Panc1 (cell line): ENCODE measurements at regions not wholly inside any gene's neighbourhood (a gene's known extent, or its start where the extent isn't known, plus 50 kb on each side); places are given as distances from the start of the nearest gene placed in this dataset.

Experiments
- POLR2AphosphoS5 ChIP-seq: IDR thresholded peaks from 2 replicates; pipeline ENCODE4 v1.6.1; 2012; ENCODE audit warnings: mild to moderate bottlenecking, low read depth, low read length, moderate library complexity
- SIN3A ChIP-seq: IDR thresholded peaks from 2 replicates; pipeline ENCODE4 v1.6.1; 2012; ENCODE audit warnings: low read depth, mild to moderate bottlenecking, low read length, moderate library complexity, borderline replicate concordance; ENCODE audit not compliant: insufficient read depth
- TCF7L2 ChIP-seq: IDR thresholded peaks from 2 replicates; pipeline ENCODE4 v1.6.1; 2011; ENCODE audit warnings: mild to moderate bottlenecking, low read depth, low read length, inconsistent platforms
- TF ChIP-seq, protein P1 (sequence below): fragments of 450-650 bp; IDR thresholded peaks from 2 replicates; pipeline ENCODE4 v1.5.1; 2017; ENCODE audit warnings: mild to moderate bottlenecking
- TF ChIP-seq, protein P2 (sequence below), 2 experiments: IDR thresholded peaks; 2 replicates each; pipeline ENCODE4 v1.6.1; 2011 to 2012; ENCODE audit warnings: low read depth in 2 of 2, control low read depth in 1 of 2, low read length in 1 of 2, mild to moderate bottlenecking in 1 of 2, moderate library complexity in 1 of 2; ENCODE audit not compliant: insufficient read depth in 1 of 2

DNA sequence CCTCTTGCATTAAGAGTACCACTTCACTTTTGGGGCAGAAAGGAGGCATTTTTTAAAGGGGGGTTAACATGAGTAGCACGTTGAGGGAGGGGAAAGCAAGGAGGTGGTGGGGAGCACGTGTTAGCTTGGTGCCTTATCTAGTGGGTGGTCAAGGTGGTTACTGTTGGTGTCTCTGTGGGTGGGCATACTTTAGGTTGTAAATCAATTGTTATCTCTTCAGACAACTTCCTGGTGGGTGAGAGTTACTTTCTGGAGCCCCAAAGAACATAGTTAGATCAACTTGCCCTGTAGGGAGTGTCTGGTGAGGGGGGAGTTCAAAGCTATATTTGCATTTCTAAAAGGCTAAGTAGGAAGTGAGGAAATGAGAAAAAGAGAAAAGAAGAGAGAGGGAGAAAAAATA is 297.7 kb upstream of the CLNK start:
- TF ChIP-seq, protein P1, sequence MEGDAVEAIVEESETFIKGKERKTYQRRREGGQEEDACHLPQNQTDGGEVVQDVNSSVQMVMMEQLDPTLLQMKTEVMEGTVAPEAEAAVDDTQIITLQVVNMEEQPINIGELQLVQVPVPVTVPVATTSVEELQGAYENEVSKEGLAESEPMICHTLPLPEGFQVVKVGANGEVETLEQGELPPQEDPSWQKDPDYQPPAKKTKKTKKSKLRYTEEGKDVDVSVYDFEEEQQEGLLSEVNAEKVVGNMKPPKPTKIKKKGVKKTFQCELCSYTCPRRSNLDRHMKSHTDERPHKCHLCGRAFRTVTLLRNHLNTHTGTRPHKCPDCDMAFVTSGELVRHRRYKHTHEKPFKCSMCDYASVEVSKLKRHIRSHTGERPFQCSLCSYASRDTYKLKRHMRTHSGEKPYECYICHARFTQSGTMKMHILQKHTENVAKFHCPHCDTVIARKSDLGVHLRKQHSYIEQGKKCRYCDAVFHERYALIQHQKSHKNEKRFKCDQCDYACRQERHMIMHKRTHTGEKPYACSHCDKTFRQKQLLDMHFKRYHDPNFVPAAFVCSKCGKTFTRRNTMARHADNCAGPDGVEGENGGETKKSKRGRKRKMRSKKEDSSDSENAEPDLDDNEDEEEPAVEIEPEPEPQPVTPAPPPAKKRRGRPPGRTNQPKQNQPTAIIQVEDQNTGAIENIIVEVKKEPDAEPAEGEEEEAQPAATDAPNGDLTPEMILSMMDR, result no peak
- TF ChIP-seq POLR2AphosphoS5, result no peak
- TF ChIP-seq TCF7L2, result no peak
- TF ChIP-seq, protein P2, sequence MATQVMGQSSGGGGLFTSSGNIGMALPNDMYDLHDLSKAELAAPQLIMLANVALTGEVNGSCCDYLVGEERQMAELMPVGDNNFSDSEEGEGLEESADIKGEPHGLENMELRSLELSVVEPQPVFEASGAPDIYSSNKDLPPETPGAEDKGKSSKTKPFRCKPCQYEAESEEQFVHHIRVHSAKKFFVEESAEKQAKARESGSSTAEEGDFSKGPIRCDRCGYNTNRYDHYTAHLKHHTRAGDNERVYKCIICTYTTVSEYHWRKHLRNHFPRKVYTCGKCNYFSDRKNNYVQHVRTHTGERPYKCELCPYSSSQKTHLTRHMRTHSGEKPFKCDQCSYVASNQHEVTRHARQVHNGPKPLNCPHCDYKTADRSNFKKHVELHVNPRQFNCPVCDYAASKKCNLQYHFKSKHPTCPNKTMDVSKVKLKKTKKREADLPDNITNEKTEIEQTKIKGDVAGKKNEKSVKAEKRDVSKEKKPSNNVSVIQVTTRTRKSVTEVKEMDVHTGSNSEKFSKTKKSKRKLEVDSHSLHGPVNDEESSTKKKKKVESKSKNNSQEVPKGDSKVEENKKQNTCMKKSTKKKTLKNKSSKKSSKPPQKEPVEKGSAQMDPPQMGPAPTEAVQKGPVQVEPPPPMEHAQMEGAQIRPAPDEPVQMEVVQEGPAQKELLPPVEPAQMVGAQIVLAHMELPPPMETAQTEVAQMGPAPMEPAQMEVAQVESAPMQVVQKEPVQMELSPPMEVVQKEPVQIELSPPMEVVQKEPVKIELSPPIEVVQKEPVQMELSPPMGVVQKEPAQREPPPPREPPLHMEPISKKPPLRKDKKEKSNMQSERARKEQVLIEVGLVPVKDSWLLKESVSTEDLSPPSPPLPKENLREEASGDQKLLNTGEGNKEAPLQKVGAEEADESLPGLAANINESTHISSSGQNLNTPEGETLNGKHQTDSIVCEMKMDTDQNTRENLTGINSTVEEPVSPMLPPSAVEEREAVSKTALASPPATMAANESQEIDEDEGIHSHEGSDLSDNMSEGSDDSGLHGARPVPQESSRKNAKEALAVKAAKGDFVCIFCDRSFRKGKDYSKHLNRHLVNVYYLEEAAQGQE (IDR thresholded peaks at IDR 0.05; ENCODE audit: insufficient read depth in 1 of 2, low read depth in 2 of 2, low read length in 1 of 2), result no peak
- no peak for TF ChIP-seq SIN3A
